ENCODE measurements at regions not wholly inside any gene's neighbourhood (a gene's known extent, or its start where the extent isn't known, plus 50 kb on each side); places are given as distances from the start of the nearest gene placed in this dataset.

DNA sequence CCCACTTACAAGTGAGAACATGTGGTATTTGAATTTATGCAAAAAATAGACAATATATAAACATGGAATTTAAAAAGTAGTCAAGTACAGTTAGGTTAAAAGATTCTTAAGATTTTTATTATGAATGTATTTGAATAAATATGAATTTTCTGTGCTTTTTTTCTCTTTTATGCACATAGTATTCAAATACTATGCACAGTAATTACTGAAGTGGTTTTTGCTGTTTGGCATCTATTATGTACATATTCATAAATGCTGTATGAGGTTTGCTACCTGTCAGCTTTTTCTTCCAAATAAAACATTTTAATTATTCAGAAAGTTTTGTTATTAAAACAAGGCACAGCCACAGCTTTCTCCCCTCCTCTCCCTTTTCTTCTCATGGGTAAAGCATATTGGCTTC lies 1272.7 kb downstream of the NSUN3 start:
- H3K36me3 ChIP-seq = no peaks in the 10 kb centered on the region
- in situ Hi-C loops (cut with MboI; ENCODE audit: low pct_ligation_motif_present in 1 of 4, low pct_unique_long_range_greater_than_20kb in 1 of 4, low sequenced_read_pairs in 3 of 4) = no loop called here
- H3K27me3 ChIP-seq = no peaks in the 10 kb centered on the region
- no peak for TF ChIP-seq POLR2AphosphoS5 (IDR thresholded peaks at IDR 0.05)
- TF ChIP-seq CTCF (IDR thresholded peaks at IDR 0.05) = no peak
- no peak for TF ChIP-seq EP300 (IDR thresholded peaks at IDR 0.05; ENCODE audit: low read depth)
- no peak for TF ChIP-seq POLR2A (IDR thresholded peaks at IDR 0.05)
- DNase-seq = no peak
- no peak overlapping the region for H3K4me3 ChIP-seq
- H3K9me3 ChIP-seq = no peaks in the 10 kb centered on the region
- no peaks in the 10 kb centered on the region for H3K4me1 ChIP-seq
- intact Hi-C loops (cut with DNase I; ENCODE audit: low total_unique reads) = no loop called here
- no peak overlapping the region for H3K27ac ChIP-seq

- no peak overlapping the region for H3K27ac ChIP-seq
- intact Hi-C loops (cut with DNase I; ENCODE audit: low total_unique reads) (no loop called here), in situ Hi-C loops (cut with MboI; ENCODE audit: low pct_ligation_motif_present in 1 of 4, low pct_unique_long_range_greater_than_20kb in 1 of 4, low sequenced_read_pairs in 3 of 4) (no loop called here)
- no peaks in the 10 kb centered on the region for H3K27me3 ChIP-seq
- no peaks in the 10 kb centered on the region for H3K36me3 ChIP-seq
- no peaks in the 10 kb centered on the region for H3K9me3 ChIP-seq
- TF ChIP-seq POLR2AphosphoS5 (IDR thresholded peaks at IDR 0.05) = no peak
- TF ChIP-seq EP300 (IDR thresholded peaks at IDR 0.05; ENCODE audit: low read depth) = no peak
- TF ChIP-seq CTCF (IDR thresholded peaks at IDR 0.05) = no peak
- no peak for TF ChIP-seq POLR2A (IDR thresholded peaks at IDR 0.05)
- no peak for DNase-seq
- WGBS, 2 donors (ENCODE audit: low coverage in 1 of 2) = 50 to 62% methylated on average over 1 of the region's 1 CpG
- no peak overlapping the region for H3K4me3 ChIP-seq
- peaks cover 0 to 20% (median 5%) of the 10 kb centered on the region in 4 donors for H3K4me1 ChIP-seq
Measured at GRCh38 chr3:95338446-95338845, 1275.6 kb downstream of the NSUN3 start.

GRCh38 chr3:95341314-95341713 lies 1278.5 kb downstream of the NSUN3 start:
- DNase-seq = peak; percentile 17
- H3K27ac ChIP-seq = no peak overlapping the region

DNA sequence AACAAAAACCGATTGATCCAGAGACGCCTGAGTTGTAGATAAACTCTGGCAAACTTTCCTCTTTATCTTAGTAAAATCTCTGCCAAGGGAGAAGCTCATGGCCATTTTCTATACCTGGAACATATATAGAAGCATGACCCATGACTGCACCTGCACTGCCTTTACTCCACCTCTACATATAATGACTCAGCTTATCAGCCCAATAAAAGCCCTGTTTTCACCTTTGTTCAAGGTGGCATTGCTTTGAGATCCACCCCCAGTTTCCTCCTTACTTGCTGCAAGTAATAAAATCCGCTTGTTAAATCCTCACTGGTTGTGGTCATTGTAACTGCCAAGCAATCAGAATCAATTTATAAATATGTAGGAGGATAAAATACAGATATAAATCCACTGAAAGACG lies 1280.4 kb downstream of the NSUN3 start:
- Histone ChIP-seq H3K27ac (peak overlapping the region; percentile 63 to 68 (median 64)), H3K4me3 (no peak overlapping the region), H3K9me3 (no peaks in the 10 kb centered on the region), H3K27me3 (no peaks in the 10 kb centered on the region), H3K4me1 (peaks cover 0 to 30% (median 5%) of the 10 kb centered on the region in 4 donors), H3K36me3 (no peaks in the 10 kb centered on the region)
- TF ChIP-seq CTCF (IDR thresholded peaks at IDR 0.05) (peak in 1 of 5 experiments; percentile 16), EP300 (IDR thresholded peaks at IDR 0.05; ENCODE audit: low read depth) (no peak), POLR2AphosphoS5 (IDR thresholded peaks at IDR 0.05) (peak in 2 of 3 donors; percentile 20 to 60)
- WGBS, 2 donors (ENCODE audit: low coverage in 1 of 2) = 26 to 36% methylated on average over 3 to 4 of the region's 4 CpGs
- peak; percentile 36 for DNase-seq
- in situ Hi-C loops (cut with MboI; ENCODE audit: low pct_ligation_motif_present in 1 of 4, low pct_unique_long_range_greater_than_20kb in 1 of 4, low sequenced_read_pairs in 3 of 4) (no loop called here), intact Hi-C loops (cut with DNase I; ENCODE audit: low total_unique reads) (no loop called here)

More at GRCh38 chr3:95341314-95341713, 1278.5 kb downstream of the NSUN3 start:
- Histone ChIP-seq H3K9me3 (no peaks in the 10 kb centered on the region), H3K36me3 (no peaks in the 10 kb centered on the region), H3K4me3 (no peak overlapping the region), H3K27me3 (no peaks in the 10 kb centered on the region), H3K4me1 (peaks cover 0 to 30% (median 5%) of the 10 kb centered on the region in 4 donors)
- in situ Hi-C loops (cut with MboI; ENCODE audit: low pct_ligation_motif_present in 1 of 4, low pct_unique_long_range_greater_than_20kb in 1 of 4, low sequenced_read_pairs in 3 of 4) = no loop called here
- 30 to 32% methylated on average over 2 to 8 of the region's 8 CpGs for WGBS, 2 donors (ENCODE audit: low coverage in 1 of 2)
- TF ChIP-seq POLR2AphosphoS5 (IDR thresholded peaks at IDR 0.05) (no peak), CTCF (IDR thresholded peaks at IDR 0.05) (no peak)
- intact Hi-C loops (cut with DNase I; ENCODE audit: low total_unique reads) = no loop called here

All from transverse colon (tissue), 4 donors.